Activated CD4-positive, alpha-beta T cell treated with anti-CD3 and anti-CD28 coated beads for 4 hours (primary cell): ENCODE measurements at regions not wholly inside any gene's neighbourhood (a gene's known extent, or its start where the extent isn't known, plus 50 kb on each side); places are given as distances from the start of the nearest gene placed in this dataset.
"Not testable (repeated sequence)": the region's sequence is repeated elsewhere in the genome, so short reads cannot be mapped to it uniquely, and the experiment has no call there.

Source experiments
- DNase-seq, 2 donors: peaks; one replicate each; pipeline ENCODE4 v3.0.0-alpha.2; 2020

GRCh38 chr11:128152796-128153696, 434.3 kb downstream of the ETS1 start:
- DNase-seq, result no peak

DNA sequence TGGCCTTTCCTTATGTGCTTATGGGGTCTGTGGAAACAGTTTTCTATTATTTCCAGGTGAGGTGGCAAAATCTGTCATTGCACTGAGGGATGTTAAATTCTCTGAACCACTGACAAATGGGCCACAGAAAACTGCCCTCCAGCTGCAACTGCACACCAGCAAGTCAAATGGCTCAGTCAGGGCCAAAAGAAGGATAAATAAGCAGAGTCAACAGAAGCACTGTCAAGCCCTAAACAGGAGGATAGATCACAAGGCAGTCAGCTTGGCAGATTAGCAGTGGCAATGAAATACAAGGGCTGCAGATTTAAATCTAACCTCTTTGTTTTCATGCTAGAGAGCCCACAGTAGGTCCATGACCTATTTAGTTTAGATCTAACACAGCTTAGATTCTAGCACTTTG, 435.6 kb downstream of the ETS1 start:
- DNase-seq, result no peak

DNA sequence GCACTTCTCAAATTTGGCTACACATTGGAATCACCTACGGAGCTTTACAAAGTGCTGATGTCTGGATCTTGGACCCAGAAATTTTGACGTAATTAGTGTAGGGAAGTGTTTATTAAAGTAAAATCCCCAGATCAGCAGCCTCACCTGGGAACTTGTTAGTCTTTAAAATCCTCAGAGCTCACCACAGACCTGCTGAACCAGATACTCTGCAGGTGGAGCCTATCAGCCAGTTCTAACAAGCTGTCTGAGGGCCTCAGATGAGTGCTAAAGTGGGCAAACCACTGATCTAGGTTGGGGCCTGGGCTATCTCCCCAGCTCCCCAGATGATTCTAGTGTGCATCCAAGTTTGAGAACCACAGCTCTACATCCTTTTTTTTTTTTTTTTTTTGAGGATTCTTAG, 436.0 kb downstream of the ETS1 start:
- no peak for DNase-seq

GRCh38 chr11:128148208-128148607, 439.1 kb downstream of the ETS1 start:
- DNase-seq, result no peak

DNA sequence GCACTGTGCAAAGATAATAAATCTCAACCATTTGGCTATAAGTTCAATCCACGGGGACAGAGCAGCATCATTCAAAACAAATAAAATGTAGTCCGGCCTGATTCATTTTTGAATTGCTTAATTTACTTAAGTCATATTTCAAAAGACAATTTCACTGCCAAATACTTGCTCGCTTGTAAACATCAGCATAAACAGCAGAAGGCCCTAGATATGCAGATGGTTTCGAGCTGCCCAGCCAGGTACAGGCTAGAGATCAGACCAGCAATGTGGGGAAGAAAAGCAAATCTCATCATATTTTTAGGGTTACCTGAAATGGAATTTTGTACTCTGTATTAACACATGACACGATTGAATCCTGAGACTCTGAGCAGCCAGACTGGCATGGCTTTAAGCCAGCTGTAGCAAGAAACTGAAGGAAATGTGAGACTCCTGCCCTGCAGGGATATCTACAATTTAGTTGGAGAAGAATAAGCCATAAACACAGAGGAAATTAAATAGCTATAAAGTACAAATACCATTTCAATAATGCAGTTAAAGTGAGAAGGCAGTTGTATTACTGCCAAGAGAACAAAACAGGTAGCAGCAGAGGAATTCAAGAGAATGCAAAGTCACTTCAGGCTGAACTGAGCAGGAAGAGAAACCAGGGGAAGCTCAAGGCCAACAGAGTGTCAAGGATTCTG, 440.3 kb downstream of the ETS1 start:
- no peak for DNase-seq

DNA sequence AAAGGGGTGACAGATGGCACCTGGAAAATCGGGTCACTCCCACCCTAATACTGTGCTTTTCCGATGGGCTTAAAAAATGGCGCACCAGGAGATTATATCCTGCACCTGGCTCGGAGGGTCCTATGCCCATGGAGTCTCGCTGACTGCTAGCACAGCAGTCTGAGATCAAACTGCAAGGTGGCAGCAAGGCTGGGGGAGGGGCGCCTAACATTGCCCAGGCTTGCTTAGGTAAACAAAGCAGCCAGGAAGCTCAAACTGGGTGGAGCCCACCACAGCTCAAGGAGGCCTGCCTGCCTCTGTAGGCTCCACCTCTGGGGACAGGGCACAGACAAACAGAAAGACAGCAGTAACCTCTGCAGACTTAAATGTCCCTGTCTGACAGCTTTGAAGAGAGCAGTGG, 447.1 kb downstream of the ETS1 start:
- DNase-seq, result not testable (repeated sequence)

DNA sequence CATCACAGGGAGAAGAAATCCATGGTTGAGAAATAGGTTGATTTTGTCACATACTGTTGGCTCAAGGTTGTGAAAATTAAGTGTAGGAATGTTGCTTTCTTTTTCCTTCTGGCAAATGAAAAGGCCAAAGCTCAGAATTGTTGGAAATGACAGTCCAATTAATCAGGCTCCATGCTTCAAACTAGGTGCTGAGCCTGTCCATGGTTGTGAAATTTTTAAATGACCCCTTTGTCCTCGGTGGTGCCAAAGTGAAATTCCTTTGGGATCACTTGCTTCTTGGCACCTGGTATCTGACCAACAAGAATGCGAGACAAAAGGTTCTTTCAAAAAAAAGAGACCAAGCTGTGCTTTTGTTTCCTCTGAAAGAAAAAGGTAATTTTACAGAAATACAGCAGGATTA, 451.9 kb downstream of the ETS1 start:
- no peak for DNase-seq

- no peak for DNase-seq
Measured at GRCh38 chr11:128133501-128133900, 453.9 kb downstream of the ETS1 start.

DNA sequence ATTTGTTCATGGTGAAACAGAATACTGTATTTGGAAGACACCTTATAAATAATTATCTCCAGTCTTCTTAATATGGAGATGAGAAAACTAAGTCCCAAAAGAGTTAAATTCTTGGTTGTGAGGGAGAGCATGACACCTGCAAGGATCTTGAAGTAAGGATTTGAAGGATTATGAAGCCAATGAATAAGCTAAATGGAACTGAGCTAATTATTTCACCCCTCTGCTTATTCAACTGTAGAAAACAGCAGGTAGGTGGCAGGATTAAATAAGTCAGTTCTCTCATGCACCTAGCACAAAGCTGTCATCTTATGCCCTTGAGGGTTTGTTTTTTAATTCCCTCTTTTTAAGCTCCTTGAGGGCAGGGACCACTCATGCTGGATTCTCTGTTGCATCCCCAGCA, 457.3 kb downstream of the ETS1 start:
- DNase-seq, result no peak

DNA sequence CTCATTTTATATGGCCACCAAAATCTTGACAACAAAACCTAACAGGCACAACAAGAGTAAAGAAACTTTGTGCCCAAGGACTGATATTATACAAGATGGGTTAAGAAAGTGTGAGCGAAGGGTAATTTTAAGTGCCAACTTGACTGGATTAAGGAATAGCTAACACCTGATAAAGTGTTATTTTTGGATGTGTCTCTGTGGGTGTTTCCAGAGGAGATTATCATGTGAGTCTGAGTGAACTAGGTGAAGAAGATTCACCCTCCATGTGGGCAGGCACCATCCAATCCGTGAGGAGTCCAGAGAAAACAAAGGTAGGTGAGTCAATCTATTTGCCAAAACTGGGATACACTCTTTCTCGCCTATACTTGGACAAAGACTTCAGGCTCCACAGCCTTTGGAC, 461.6 kb downstream of the ETS1 start:
- no peak for DNase-seq

DNA sequence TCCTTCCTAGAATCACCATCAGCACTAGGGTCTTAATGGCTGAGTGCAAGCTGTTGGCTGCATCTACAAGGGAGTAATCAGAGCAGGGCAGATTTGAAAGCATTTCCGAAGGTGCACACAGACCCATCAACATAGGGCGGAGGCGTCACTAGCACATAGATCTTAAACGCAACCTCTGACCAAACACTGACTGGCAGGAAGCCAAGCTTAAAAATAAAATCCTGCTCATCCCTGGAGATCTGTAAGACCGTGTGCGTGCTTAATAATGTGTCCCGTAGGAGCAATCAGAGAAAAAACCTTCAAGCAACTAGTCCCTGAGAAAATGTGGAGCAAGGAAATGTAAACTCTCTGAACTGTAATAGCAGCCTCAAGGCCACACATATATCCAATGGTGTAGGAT, 470.5 kb downstream of the ETS1 start:
- DNase-seq, result no peak

DNA sequence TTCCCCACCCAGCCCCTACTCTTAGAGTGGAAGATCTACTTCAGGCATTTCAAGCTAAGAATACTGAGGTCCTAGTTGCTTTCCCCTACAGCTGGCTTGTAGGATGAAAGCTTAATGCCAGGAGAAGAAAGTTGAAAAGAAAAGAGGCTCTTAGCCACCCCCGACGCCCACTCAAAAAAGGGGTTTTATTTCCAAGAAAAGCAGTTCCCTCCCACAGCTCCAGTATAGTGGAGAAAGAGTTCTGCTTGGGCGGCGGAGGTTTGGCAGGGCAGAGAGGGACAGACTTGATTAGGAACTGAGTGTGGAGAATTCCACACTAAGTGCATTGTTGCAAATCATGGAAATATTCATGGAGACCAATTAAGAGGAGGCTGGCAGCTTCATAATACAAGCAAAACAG, 470.9 kb downstream of the ETS1 start:
- no peak for DNase-seq

DNA sequence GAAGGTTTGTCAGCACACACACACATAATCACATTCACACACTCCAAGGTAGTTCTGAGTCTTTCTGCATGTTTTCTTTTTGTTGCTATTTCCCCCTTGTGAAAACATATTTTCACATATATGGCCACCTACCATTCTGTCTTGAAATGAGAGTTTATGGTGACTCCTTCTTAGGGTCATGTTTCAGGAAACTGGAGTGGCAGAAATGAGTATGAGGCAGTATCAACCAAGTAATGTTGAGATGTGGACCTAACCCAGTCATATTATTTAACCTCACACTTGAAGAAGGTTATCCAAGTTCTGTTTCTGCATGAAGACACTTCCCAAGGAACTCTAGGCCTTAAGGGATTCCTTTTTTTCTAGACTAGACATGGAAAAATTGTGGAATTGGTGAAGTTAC, 481.4 kb downstream of the ETS1 start:
- DNase-seq, result no peak

- no peak for DNase-seq
Measured at GRCh38 chr11:128105511-128105910, 481.8 kb downstream of the ETS1 start.

GRCh38 chr11:128103278-128103873, 484.0 kb downstream of the ETS1 start:
- no peak for DNase-seq

DNA sequence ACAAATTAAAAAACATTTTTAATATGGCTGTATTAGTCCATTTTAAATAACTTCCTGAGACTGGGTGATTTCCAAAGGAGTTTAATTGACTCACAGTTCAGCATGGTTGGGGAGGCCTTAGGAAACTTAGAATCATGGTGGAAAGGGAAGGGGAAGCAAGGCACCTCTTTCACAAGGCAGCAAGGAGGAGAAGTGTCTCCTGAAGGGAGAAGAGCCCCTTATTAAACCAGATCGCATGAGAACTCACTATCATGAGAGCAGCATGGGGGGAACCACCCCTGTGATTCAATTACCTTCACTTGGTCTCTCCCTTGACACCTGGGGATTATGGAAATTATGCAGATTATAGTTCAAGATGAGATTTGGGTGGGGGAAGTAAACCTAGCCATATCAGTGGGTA, 488.6 kb downstream of the ETS1 start:
- no peak for DNase-seq

- no peak for DNase-seq
Measured at GRCh38 chr11:128095466-128095981, 491.8 kb downstream of the ETS1 start.

- DNase-seq, result no peak
Measured at GRCh38 chr11:128093689-128094088, 493.7 kb downstream of the ETS1 start.

GRCh38 chr11:128089962-128090361, 497.4 kb downstream of the ETS1 start:
- DNase-seq, result no peak

GRCh38 chr11:128086794-128087193, 500.6 kb downstream of the ETS1 start:
- DNase-seq, result no peak

DNA sequence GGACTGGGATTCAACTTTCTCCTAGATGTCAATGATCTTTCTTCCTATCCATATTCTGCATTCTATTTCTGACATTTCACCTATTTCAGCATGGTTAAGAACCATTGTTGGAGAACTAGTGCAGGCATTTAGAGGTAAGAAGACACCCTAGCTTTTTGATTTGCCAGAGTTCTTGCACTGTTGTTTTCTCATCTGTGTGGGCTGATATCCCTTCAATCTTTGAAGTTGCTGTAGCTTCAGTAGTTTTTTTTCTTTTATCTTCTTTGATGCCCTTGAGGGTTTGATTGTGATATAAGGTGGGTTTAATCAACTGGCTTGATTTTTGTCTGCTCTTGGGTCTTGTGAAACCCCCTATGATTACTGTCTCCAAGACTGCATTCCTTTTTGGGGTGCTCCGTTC, 502.1 kb downstream of the ETS1 start:
- DNase-seq, result no peak

DNA sequence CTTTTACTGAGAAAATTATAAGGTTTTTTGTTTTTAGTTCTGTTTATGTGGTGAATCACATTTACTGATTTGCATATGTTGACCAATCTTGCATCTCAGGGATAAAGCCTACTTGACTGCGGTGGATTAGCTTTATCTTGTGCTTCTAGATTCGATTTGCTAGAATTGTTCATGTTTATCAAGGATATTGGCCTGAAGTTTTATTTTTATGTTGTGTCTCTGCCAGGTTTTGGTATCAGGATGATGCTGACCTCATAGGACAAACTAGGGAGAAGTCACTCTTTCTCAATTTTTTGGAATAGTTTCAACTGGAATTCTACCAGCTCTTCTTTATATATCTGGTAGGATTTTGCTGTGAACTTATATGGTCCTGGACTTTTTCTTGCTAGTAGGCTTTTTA, 504.8 kb downstream of the ETS1 start:
- DNase-seq, result no peak

DNA sequence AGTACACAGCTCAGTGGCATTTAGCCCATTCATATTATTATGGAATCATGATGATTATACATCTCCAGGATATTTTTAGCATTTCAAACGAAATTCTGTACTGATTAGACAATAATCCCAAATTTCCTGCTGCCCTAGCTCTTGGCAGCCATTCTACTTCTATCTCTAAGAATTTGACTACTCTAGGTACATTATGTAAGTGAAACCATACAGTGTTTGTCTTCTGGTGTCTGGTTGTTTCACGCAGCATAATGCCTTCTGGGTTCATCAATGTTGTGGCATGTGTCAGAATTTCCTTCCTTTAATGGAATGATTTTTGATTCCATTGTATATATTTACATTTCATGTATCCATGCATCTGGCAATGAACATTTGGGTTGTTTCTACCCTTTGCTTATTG, 517.7 kb downstream of the ETS1 start:
- DNase-seq, result no peak

DNA sequence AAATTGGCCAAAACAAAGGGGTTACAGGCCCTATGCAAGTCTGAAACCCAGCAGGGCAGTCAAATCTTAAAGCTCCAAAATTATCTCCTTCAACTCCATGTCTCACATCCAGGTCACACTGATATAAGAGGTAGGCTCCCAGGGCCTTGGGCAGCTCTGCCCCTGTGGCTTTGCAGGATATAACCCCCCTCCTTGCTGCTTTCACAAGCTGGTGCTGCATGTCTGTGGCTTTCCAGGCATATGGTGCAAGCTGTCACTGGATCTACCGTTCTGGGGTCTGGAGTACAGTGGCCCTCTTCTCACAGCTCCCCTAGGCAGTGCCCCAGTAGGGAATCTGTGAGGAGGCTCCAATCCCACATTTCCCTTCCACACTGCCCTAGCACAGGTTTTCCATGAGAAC, 519.6 kb downstream of the ETS1 start:
- no peak for DNase-seq
